HepG2 (cell line): ENCODE measurements at regions not wholly inside any gene's neighbourhood (a gene's known extent, or its start where the extent isn't known, plus 50 kb on each side); places are given as distances from the start of the nearest gene placed in this dataset.

ENCODE experiments used
- ATAC-seq: fragments of 200-7000 bp; cut with Tn5 transposase; 3 replicates; pipeline ENCODE4 v1.9.1; 2020; ENCODE audit warnings: mild to moderate bottlenecking, moderate library complexity
- BruUV-seq: library from RNA; stranded (reverse); fragments of 400-500 nt; replicated peaks from 2 replicates; lab custom pipeline; 2021; lab: Mats Ljungman, UMichigan
- CTCF ChIA-PET: fragments of 300-600 bp; formaldehyde crosslinking; extraction: SDS; loops from one replicate; lab custom pipeline; 2021; ENCODE audit warnings: low total read pairs, inconsistent platforms, low intra/inter-chr PET ratio; lab: Yijun Ruan, JAX
- POLR2A ChIA-PET: fragments of 350-600 bp; sonication (Branson Sonifier 250); formaldehyde crosslinking; loops from one replicate; lab custom pipeline; 2020; ENCODE audit warnings: antibody characterized with exemption, inconsistent platforms; lab: Yijun Ruan, JAX
- DNase-seq: peaks from one replicate; pipeline ENCODE4 v3.0.0-alpha.2; 2015; ENCODE audit warnings: low spot score
- FAIRE-seq: peaks from 3 replicates; lab custom pipeline; 2011; peaks lifted over from hg19 to GRCh38; lab: Jason Lieb, UNC
- H2AFZ ChIP-seq: one replicate; pipeline ENCODE4 v1.6.1; 2011; ENCODE audit warnings: low read length, inconsistent platforms
- H3K27ac ChIP-seq: fragments of 300-600 bp; 3 replicates; pipeline ENCODE4 v1.8.0; 2011; ENCODE audit warnings: mixed run types, mild to moderate bottlenecking, mixed read lengths, low read length, inconsistent platforms; ENCODE audit not compliant: insufficient read depth; ENCODE audit errors: extremely low read length
- H3K27me3 ChIP-seq, 2 experiments: fragments of 200-600 bp in 1 of 2; 2 replicates in 1 of 2; 3 replicates in 1 of 2; pipeline versions ENCODE4 v1.6.0 to v1.8.0; 2011; ENCODE audit warnings: low read length in 2 of 2, mild to moderate bottlenecking in 2 of 2, moderate library complexity in 2 of 2, inconsistent platforms in 1 of 2; ENCODE audit not compliant: insufficient read depth in 2 of 2, control insufficient read depth in 1 of 2
- H3K36me3 ChIP-seq, 2 experiments: fragments of 200-600 bp in 1 of 2; replicated peaks in 1 of 2; 2 replicates in 1 of 2; 3 replicates in 1 of 2; pipeline versions ENCODE4 v1.5.1 to v1.8.0; 2011; ENCODE audit warnings: low read length in 2 of 2, inconsistent platforms in 1 of 2; ENCODE audit not compliant: insufficient read depth in 2 of 2, control insufficient read depth in 1 of 2
- H3K4me1 ChIP-seq: 2 replicates; pipeline ENCODE4 v1.5.1; 2012; ENCODE audit warnings: low read length, inconsistent platforms; ENCODE audit not compliant: insufficient read depth
- H3K4me2 ChIP-seq: 2 replicates; pipeline ENCODE4 v1.6.0; 2011; ENCODE audit warnings: low read depth, low read length, inconsistent platforms
- H3K4me3 ChIP-seq, 3 experiments: fragments of 200-600 bp in 1 of 3; sonication (generic), shearing (Covaris generic) in 1 of 3; replicated peaks in 1 of 3; 2 replicates each; pipeline ENCODE4 v1.5.1; 2011 to 2016; ENCODE audit warnings: low read length in 3 of 3, inconsistent platforms in 2 of 3, low read depth in 2 of 3, mild to moderate bottlenecking in 2 of 3, control low read depth in 1 of 3, mixed read lengths in 1 of 3; ENCODE audit not compliant: insufficient read depth in 1 of 3
- H3K79me2 ChIP-seq: one replicate; pipeline ENCODE4 v1.6.1; 2011; ENCODE audit warnings: low read length, inconsistent platforms; ENCODE audit not compliant: insufficient read depth
- H3K9ac ChIP-seq: 2 replicates; pipeline ENCODE4 v1.6.0; 2011; ENCODE audit warnings: mild to moderate bottlenecking, low read depth, low read length, inconsistent platforms; ENCODE audit not compliant: insufficient read depth
- H3K9me3 ChIP-seq: 2 replicates; pipeline ENCODE4 v1.5.1; 2012; ENCODE audit warnings: mild to moderate bottlenecking, low read length
- H4K20me1 ChIP-seq: 2 replicates; pipeline ENCODE4 v1.6.0; 2011; ENCODE audit warnings: inconsistent platforms, mild to moderate bottlenecking, low read length, moderate library complexity; ENCODE audit not compliant: insufficient read depth
- EP300 ChIP-seq, 3 experiments: sonication (generic) in 1 of 3; formaldehyde crosslinking in 1 of 3; IDR thresholded peaks; 2 replicates each; pipeline versions ENCODE4 v1.5.1 to v1.6.1; 2011 to 2020; ENCODE audit warnings: low read depth in 2 of 3, low read length in 2 of 3, borderline replicate concordance in 1 of 3, improper control_type of control experiment in 1 of 3, mild to moderate bottlenecking in 1 of 3, missing genetic modification reagents in 1 of 3, moderate library complexity in 1 of 3
- MXD4 ChIP-seq: IDR thresholded peaks from 2 replicates; pipeline ENCODE4 v1.6.1; 2016; ENCODE audit warnings: mild to moderate bottlenecking, missing biosample characterization, missing genetic modification reagents
- NFIC ChIP-seq: IDR thresholded peaks from 2 replicates; pipeline ENCODE4 v1.6.1; 2012; ENCODE audit warnings: mild to moderate bottlenecking, low read length, inconsistent platforms
- NRL ChIP-seq: sonication (generic); formaldehyde crosslinking; IDR thresholded peaks from 2 replicates; pipeline ENCODE4 v1.5.0; 2020; ENCODE audit warnings: missing genetic modification reagents, mild to moderate bottlenecking, moderate library complexity, borderline replicate concordance
- SNAPC2 ChIP-seq: sonication (generic); formaldehyde crosslinking; IDR thresholded peaks from 2 replicates; pipeline ENCODE4 v1.8.1; 2022; ENCODE audit warnings: mild to moderate bottlenecking, missing genetic modification reagents
- SRF ChIP-seq: IDR thresholded peaks from 2 replicates; pipeline ENCODE4 v1.6.1; 2011; ENCODE audit warnings: mild to moderate bottlenecking, low read depth, low read length, moderate library complexity
- SRSF4 ChIP-seq: fragments of 200-400 bp; formaldehyde crosslinking; IDR thresholded peaks from one replicate; pipeline ENCODE4 v1.6.1; 2018; ENCODE audit warnings: mild to moderate bottlenecking, low read depth, low read length, moderate library complexity; ENCODE audit not compliant: poor library complexity, severe bottlenecking
- XRCC5 ChIP-seq: fragments of 200-400 bp; formaldehyde crosslinking; optimal IDR thresholded peaks from 2 replicates; pipeline ENCODE3; 2017; ENCODE audit warnings: mild to moderate bottlenecking, low read length
- ZC3H4 ChIP-seq: sonication (generic); formaldehyde crosslinking; IDR thresholded peaks from 2 replicates; pipeline ENCODE4 v1.4.0; 2020; ENCODE audit warnings: missing genetic modification reagents, borderline replicate concordance
- ZNF546 ChIP-seq: sonication (generic); formaldehyde crosslinking; conservative IDR thresholded peaks from 2 replicates; pipeline ENCODE4 v1.8.1; 2023; ENCODE audit warnings: mild to moderate bottlenecking, missing genetic modification reagents
- ZNF549 ChIP-seq: sonication (generic); formaldehyde crosslinking; IDR thresholded peaks from 2 replicates; pipeline ENCODE4 v1.5.0; 2020; ENCODE audit warnings: missing genetic modification reagents
- ZSCAN9 ChIP-seq: IDR thresholded peaks from 2 replicates; pipeline ENCODE4 v1.6.1; 2016; ENCODE audit warnings: borderline replicate concordance
- WGBS: methylation state at CpG from one replicate; pipeline ENCODE4 v1.1.6; 2017; ENCODE audit warnings: low lambda C conversion rate; 5-methylcytosine and 5-hydroxymethylcytosine counted together
- in situ Hi-C: cut with HindIII; loops from 2 replicates; pipeline ENCODE4 v1.10.0; 2017; ENCODE audit warnings: low pct_unique_long_range_greater_than_20kb; ENCODE audit not compliant: extremely low pct_ligation_motif_present
- intact Hi-C: fragments of 100-400 bp; cut with micrococcal nuclease; formaldehyde crosslinking; loops from one replicate; pipeline ENCODE4 v1.10.0; 2022; ENCODE audit not compliant: unreplicated experiment
- TF ChIP-seq, protein P1 (sequence below): sonication (generic); formaldehyde crosslinking; IDR thresholded peaks from 2 replicates; pipeline ENCODE4 v1.9.0; 2021; ENCODE audit warnings: missing genetic modification reagents, mild to moderate bottlenecking, borderline replicate concordance
- TF ChIP-seq, protein P2 (sequence below): sonication (generic); formaldehyde crosslinking; IDR thresholded peaks from 2 replicates; pipeline ENCODE4 v1.4.0; 2020; ENCODE audit warnings: low read depth, mild to moderate bottlenecking, missing genetic modification reagents
- TF ChIP-seq, protein P3 (sequence below): sonication (generic); formaldehyde crosslinking; IDR thresholded peaks from 2 replicates; pipeline ENCODE4 v1.4.0; 2020; ENCODE audit warnings: missing genetic modification reagents, mild to moderate bottlenecking, borderline replicate concordance

DNA sequence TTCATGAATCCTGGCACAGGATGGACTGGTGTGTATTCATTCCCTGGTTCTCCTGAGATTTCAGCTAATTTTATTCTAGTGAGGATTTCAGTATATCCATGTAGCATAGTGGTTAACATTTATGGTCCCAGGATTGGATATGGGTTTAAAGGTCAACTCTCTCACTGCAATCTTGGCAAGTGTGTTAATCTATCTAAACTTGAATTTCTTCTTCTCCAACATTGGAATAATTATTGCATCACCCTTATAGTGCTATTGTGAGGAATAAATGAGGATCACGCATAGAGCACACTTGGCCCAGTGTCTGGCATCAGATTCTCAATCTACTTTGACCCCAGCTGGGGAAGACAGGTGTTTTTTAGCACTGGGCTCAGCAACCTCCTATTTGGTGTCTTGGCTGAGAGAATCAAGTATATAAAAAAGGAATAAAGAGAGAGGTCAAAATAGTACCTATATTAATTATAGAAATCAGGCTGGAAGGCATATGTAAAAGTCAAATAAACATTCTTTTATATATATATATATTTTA, 531.2 kb upstream of the ATP2B1 start:
- DNase-seq (no peak), FAIRE-seq (no peak), ATAC-seq (no peak)
- Histone ChIP-seq H3K27ac (no peak overlapping the region), H2AFZ (no peak overlapping the region), H4K20me1 (no peaks in the 10 kb centered on the region), H3K9me3 (peaks cover 37% of the 10 kb centered on the region), H3K4me3 (no peak overlapping the region), H3K4me2 (no peak overlapping the region), H3K4me1 (no peaks in the 10 kb centered on the region), H3K27me3 (no peaks in the 10 kb centered on the region), H3K9ac (no peak overlapping the region), H3K79me2 (no peaks in the 10 kb centered on the region), H3K36me3 (no peaks in the 10 kb centered on the region)
- ChIA-PET POLR2A (no interaction called here), CTCF (no interaction called here)
- in situ Hi-C loops (no loop called here), intact Hi-C loops (no loop called here)
- no TSS peak for BruUV-seq
- WGBS = 0% methylated on average over 1 of the region's 1 CpG
- TF ChIP-seq, protein P1, sequence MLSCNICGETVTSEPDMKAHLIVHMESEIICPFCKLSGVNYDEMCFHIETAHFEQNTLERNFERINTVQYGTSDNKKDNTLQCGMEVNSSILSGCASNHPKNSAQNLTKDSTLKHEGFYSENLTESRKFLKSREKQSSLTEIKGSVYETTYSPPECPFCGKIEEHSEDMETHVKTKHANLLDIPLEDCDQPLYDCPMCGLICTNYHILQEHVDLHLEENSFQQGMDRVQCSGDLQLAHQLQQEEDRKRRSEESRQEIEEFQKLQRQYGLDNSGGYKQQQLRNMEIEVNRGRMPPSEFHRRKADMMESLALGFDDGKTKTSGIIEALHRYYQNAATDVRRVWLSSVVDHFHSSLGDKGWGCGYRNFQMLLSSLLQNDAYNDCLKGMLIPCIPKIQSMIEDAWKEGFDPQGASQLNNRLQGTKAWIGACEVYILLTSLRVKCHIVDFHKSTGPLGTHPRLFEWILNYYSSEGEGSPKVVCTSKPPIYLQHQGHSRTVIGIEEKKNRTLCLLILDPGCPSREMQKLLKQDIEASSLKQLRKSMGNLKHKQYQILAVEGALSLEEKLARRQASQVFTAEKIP (CRISPR knock-in tag) = no peak
- no peak for TF ChIP-seq ZSCAN9
- no peak for TF ChIP-seq ZNF546 (CRISPR knock-in tag)
- no peak for TF ChIP-seq SRF
- TF ChIP-seq NFIC = no peak
- TF ChIP-seq SNAPC2 (CRISPR knock-in tag) = no peak
- no peak for TF ChIP-seq EP300 (IDR thresholded peaks at IDR 0.05; ENCODE audit: low read depth in 2 of 2, low read length in 2 of 2)
- no peak for TF ChIP-seq EP300 (CRISPR knock-in tag; IDR thresholded peaks at IDR 0.05; ENCODE audit: borderline replicate concordance)
- TF ChIP-seq ZC3H4 = no peak
- no peak for TF ChIP-seq NRL (CRISPR knock-in tag)
- TF ChIP-seq MXD4 (CRISPR knock-in tag) = no peak
- TF ChIP-seq XRCC5 = no peak
- TF ChIP-seq, protein P2, sequence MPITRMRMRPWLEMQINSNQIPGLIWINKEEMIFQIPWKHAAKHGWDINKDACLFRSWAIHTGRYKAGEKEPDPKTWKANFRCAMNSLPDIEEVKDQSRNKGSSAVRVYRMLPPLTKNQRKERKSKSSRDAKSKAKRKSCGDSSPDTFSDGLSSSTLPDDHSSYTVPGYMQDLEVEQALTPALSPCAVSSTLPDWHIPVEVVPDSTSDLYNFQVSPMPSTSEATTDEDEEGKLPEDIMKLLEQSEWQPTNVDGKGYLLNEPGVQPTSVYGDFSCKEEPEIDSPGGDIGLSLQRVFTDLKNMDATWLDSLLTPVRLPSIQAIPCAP (CRISPR knock-in tag) = no peak
- no peak for TF ChIP-seq ZNF549 (CRISPR knock-in tag)
- TF ChIP-seq, protein P3, sequence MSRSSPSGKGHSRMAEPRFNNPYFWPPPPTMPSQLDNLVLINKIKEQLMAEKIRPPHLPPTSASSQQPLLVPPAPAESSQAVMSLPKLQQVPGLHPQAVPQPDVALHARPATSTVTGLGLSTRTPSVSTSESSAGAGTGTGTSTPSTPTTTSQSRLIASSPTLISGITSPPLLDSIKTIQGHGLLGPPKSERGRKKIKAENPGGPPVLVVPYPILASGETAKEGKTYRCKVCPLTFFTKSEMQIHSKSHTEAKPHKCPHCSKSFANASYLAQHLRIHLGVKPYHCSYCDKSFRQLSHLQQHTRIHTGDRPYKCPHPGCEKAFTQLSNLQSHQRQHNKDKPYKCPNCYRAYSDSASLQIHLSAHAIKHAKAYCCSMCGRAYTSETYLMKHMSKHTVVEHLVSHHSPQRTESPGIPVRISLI (CRISPR knock-in tag) = no peak
- TF ChIP-seq SRSF4 = no peak
